ENCODE measurements at regions not wholly inside any gene's neighbourhood (a gene's known extent, or its start where the extent isn't known, plus 50 kb on each side); places are given as distances from the start of the nearest gene placed in this dataset.
"Not testable (repeated sequence)": the region's sequence is repeated elsewhere in the genome, so short reads cannot be mapped to it uniquely, and the experiment has no call there.

DNA sequence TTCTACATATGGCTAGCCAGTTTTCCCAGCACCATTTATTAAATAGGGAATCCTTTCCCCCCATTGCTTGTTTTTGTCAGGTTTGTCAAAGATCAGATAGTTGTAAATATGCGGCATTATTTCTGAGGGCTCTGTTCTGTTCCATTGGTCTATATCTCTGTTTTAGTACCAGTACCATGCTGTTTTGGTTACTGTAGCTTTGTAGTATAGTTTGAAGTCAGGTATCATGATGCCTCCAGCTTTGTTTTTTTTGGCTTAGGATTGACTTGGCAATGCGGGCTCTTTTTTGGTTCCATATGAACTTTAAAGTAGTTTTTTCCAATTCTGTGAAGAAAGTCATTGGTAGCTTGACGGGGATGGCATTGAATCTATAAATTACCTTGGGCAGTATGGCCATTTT is 60.0 kb upstream of the GPC3 start:
- not testable (repeated sequence) for TF ChIP-seq POLR2A (IDR thresholded peaks at IDR 0.05); POLR2AphosphoS5 (IDR thresholded peaks at IDR 0.05); CTCF (IDR thresholded peaks at IDR 0.05); EP300 (IDR thresholded peaks at IDR 0.05; ENCODE audit: low read depth)
